MM.1S (cell line): ENCODE measurements at regions not wholly inside any gene's neighbourhood (a gene's known extent, or its start where the extent isn't known, plus 50 kb on each side); places are given as distances from the start of the nearest gene placed in this dataset.

ENCODE experiments used
- EZH2phosphoT487 ChIP-seq: fragments of 300-600 bp; sonication (generic); IDR thresholded peaks from 2 replicates; pipeline ENCODE4 v1.6.1; 2018; ENCODE audit warnings: antibody characterized with exemption, low read length
- TF ChIP-seq, protein P1 (sequence below): fragments of 300-600 bp; sonication (generic); IDR thresholded peaks from 2 replicates; pipeline ENCODE4 v1.5.1; 2016; ENCODE audit warnings: antibody characterized with exemption, low read length, mixed read lengths

DNA sequence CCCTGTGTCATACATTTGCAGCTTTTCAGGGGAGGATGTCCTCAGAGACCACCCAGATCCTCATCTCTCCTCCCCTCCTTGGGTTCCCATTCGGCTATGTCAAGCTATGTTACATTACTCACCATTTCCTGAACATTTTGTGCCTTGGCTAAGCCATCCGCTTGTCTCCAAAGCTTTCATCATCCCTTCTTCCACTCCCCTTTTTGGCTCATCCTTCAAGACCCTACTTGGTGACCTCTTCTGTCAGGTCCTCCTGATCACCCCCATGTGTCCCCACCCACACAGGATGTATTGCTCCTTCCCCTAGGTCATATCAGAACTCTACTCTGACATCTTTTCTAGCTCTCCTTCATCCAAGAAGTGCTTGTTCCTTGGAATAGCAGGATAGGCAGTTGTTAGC is 81.8 kb downstream of the BOD1 start:
- TF ChIP-seq, protein P1, sequence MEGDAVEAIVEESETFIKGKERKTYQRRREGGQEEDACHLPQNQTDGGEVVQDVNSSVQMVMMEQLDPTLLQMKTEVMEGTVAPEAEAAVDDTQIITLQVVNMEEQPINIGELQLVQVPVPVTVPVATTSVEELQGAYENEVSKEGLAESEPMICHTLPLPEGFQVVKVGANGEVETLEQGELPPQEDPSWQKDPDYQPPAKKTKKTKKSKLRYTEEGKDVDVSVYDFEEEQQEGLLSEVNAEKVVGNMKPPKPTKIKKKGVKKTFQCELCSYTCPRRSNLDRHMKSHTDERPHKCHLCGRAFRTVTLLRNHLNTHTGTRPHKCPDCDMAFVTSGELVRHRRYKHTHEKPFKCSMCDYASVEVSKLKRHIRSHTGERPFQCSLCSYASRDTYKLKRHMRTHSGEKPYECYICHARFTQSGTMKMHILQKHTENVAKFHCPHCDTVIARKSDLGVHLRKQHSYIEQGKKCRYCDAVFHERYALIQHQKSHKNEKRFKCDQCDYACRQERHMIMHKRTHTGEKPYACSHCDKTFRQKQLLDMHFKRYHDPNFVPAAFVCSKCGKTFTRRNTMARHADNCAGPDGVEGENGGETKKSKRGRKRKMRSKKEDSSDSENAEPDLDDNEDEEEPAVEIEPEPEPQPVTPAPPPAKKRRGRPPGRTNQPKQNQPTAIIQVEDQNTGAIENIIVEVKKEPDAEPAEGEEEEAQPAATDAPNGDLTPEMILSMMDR, result no peak
- TF ChIP-seq EZH2phosphoT487, result no peak
